SU-DHL-6 (cell line): ENCODE measurements at regions not wholly inside any gene's neighbourhood (a gene's known extent, or its start where the extent isn't known, plus 50 kb on each side); places are given as distances from the start of the nearest gene placed in this dataset.

Experiments
- H2AFZ ChIP-seq: fragments of 200-600 bp; sonication (generic); 2 replicates; pipeline ENCODE4 v1.6.1; 2014; ENCODE audit warnings: low read depth, mild to moderate bottlenecking, moderate library complexity, mixed read lengths, antibody characterized with exemption, low read length; ENCODE audit not compliant: severe bottlenecking
- H3F3A ChIP-seq: fragments of 200-600 bp; shearing (Covaris generic); 2 replicates; pipeline ENCODE4 v1.6.0; 2016; ENCODE audit warnings: antibody characterized with exemption, mild to moderate bottlenecking; ENCODE audit not compliant: insufficient read depth
- H3K27ac ChIP-seq: fragments of 200-600 bp; sonication (generic); 2 replicates; pipeline ENCODE4 v1.5.1; 2016; ENCODE audit warnings: low read depth, mild to moderate bottlenecking, low read length, moderate library complexity, mixed read lengths
- H3K27me3 ChIP-seq: fragments of 200-600 bp; sonication (generic), shearing (Covaris generic); 2 replicates; pipeline ENCODE4 v1.6.0; 2014; ENCODE audit warnings: mild to moderate bottlenecking, low read length
- H3K36me3 ChIP-seq: fragments of 200-600 bp; sonication (generic); 2 replicates; pipeline ENCODE4 v1.6.1; 2014; ENCODE audit warnings: mild to moderate bottlenecking, low read length, mixed read lengths
- H3K4me2 ChIP-seq: fragments of 300-600, 200-600 bp; shearing (Covaris generic), sonication (generic); 2 replicates; pipeline ENCODE4 v1.6.0; 2014; ENCODE audit warnings: low read length, low read depth, mild to moderate bottlenecking; ENCODE audit not compliant: poor library complexity, severe bottlenecking
- H3K4me3 ChIP-seq: fragments of 200-600 bp; sonication (generic); 2 replicates; pipeline ENCODE4 v1.5.1; 2014; ENCODE audit warnings: antibody characterized with exemption, low read length, mild to moderate bottlenecking, mixed read lengths; ENCODE audit not compliant: insufficient read depth, poor library complexity, severe bottlenecking
- H3K79me2 ChIP-seq: fragments of 200-600 bp; sonication (generic); 2 replicates; pipeline ENCODE4 v1.6.1; 2014; ENCODE audit warnings: mild to moderate bottlenecking, low read length, moderate library complexity; ENCODE audit not compliant: insufficient read depth
- H3K9ac ChIP-seq: fragments of 200-600 bp; sonication (generic); 2 replicates; pipeline ENCODE4 v1.7.0; 2014; ENCODE audit warnings: mild to moderate bottlenecking, low read length
- H3K9me2 ChIP-seq: fragments of 200-600 bp; sonication (generic); replicated peaks from 2 replicates; pipeline ENCODE4 v1.6.1; 2014; ENCODE audit warnings: low read length; ENCODE audit not compliant: insufficient read depth
- H3K9me3 ChIP-seq: fragments of 200-600 bp; sonication (generic); 2 replicates; pipeline ENCODE4 v1.6.1; 2014; ENCODE audit warnings: low read length, mixed read lengths; ENCODE audit not compliant: insufficient read depth
- H4K20me1 ChIP-seq: fragments of 200-600 bp; sonication (generic); 2 replicates; pipeline ENCODE4 v1.6.1; 2014; ENCODE audit warnings: low read depth, mild to moderate bottlenecking, antibody characterized with exemption, low read length, moderate library complexity, mixed read lengths
- EZH2phosphoT487 ChIP-seq: fragments of 200-600 bp; sonication (generic), shearing (Covaris generic); conservative IDR thresholded peaks from 2 replicates; pipeline ENCODE4 v1.6.1; 2018; ENCODE audit warnings: mild to moderate bottlenecking, antibody characterized with exemption, low read length, moderate library complexity, mixed read lengths
- TF ChIP-seq, protein P1 (sequence below): fragments of 200-600 bp; sonication (generic); IDR thresholded peaks from one replicate; pipeline ENCODE4 v1.5.1; 2017; ENCODE audit warnings: antibody characterized with exemption, mild to moderate bottlenecking, low read length, moderate library complexity; ENCODE audit not compliant: insufficient read depth, poor library complexity, severe bottlenecking

DNA sequence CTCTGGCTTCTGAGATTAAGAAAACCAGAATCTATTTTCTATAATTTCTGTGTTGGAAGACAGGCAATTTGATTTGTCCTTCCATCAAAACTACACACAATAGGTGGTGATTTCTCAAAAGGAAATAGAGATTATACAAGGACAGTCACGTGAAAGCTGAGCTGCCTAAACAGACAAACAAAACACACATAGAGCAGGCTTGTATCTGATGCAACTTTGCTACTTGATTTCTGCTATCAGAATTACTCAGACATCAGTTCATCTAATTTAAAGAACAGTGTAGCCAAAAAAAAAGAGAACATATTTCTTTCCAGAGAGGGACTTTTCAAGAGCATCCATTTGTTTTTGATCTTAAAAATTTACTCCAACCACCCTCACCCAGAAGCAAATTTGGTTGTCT, 2128.3 kb upstream of the C9orf72 start:
- Histone ChIP-seq H3K27me3 (no peaks in the 10 kb centered on the region), H3K4me2 (no peak overlapping the region), H3K4me3 (no peak overlapping the region), H3K79me2 (no peaks in the 10 kb centered on the region), H3F3A (no peaks in the 10 kb centered on the region), H3K9ac (no peak overlapping the region), H4K20me1 (no peaks in the 10 kb centered on the region), H2AFZ (no peak overlapping the region), H3K9me2 (no peaks in the 10 kb centered on the region; the same call in 1 of the 2 replicates), H3K27ac (no peak overlapping the region), H3K9me3 (no peaks in the 10 kb centered on the region), H3K36me3 (no peaks in the 10 kb centered on the region)
- TF ChIP-seq EZH2phosphoT487: no peak
- TF ChIP-seq, protein P1, sequence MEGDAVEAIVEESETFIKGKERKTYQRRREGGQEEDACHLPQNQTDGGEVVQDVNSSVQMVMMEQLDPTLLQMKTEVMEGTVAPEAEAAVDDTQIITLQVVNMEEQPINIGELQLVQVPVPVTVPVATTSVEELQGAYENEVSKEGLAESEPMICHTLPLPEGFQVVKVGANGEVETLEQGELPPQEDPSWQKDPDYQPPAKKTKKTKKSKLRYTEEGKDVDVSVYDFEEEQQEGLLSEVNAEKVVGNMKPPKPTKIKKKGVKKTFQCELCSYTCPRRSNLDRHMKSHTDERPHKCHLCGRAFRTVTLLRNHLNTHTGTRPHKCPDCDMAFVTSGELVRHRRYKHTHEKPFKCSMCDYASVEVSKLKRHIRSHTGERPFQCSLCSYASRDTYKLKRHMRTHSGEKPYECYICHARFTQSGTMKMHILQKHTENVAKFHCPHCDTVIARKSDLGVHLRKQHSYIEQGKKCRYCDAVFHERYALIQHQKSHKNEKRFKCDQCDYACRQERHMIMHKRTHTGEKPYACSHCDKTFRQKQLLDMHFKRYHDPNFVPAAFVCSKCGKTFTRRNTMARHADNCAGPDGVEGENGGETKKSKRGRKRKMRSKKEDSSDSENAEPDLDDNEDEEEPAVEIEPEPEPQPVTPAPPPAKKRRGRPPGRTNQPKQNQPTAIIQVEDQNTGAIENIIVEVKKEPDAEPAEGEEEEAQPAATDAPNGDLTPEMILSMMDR: no peak

DNA sequence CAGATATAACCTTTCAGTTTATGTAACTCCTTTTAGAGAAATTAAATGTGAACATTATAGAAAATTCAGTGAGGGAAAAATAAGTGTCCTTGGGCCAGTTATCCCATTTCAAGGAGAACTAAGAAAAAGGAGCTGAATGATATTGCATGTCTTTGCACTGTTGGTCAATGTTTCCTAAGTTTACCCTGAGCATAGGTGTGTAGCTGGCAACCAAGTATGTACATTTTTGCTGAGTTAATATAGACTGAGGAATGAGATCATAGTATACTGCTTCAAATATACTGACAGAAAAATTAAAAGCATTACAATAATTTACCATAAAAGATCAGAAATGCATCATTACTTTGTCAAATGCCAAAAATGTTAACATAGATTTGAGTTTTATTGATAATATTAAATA, 2128.7 kb upstream of the C9orf72 start:
- H3K79me2 ChIP-seq: no peaks in the 10 kb centered on the region
- H4K20me1 ChIP-seq: no peaks in the 10 kb centered on the region
- no peak overlapping the region for H3K4me2 ChIP-seq
- no peaks in the 10 kb centered on the region for H3K27me3 ChIP-seq
- no peaks in the 10 kb centered on the region for H3K9me3 ChIP-seq
- no peaks in the 10 kb centered on the region; the same call in 1 of the 2 replicates for H3K9me2 ChIP-seq
- no peak overlapping the region for H2AFZ ChIP-seq
- no peak overlapping the region for H3K4me3 ChIP-seq
- no peaks in the 10 kb centered on the region for H3F3A ChIP-seq
- TF ChIP-seq, protein P1: no peak
- no peak for TF ChIP-seq EZH2phosphoT487
- no peak overlapping the region for H3K27ac ChIP-seq
- H3K36me3 ChIP-seq: no peaks in the 10 kb centered on the region
- no peak overlapping the region for H3K9ac ChIP-seq

GRCh38 chr9:29714860-29715259, 2141.6 kb upstream of the C9orf72 start:
- no peak overlapping the region for H2AFZ ChIP-seq
- no peak overlapping the region for H3K9ac ChIP-seq
- no peaks in the 10 kb centered on the region for H3K36me3 ChIP-seq
- H3K4me2 ChIP-seq: no peak overlapping the region
- H3K9me3 ChIP-seq: no peaks in the 10 kb centered on the region
- H3K4me3 ChIP-seq: no peak overlapping the region
- H4K20me1 ChIP-seq: no peaks in the 10 kb centered on the region
- H3F3A ChIP-seq: no peaks in the 10 kb centered on the region
- no peaks in the 10 kb centered on the region for H3K79me2 ChIP-seq
- no peaks in the 10 kb centered on the region for H3K9me2 ChIP-seq
- no peaks in the 10 kb centered on the region for H3K27me3 ChIP-seq
- no peak overlapping the region for H3K27ac ChIP-seq
- TF ChIP-seq, protein P1: no peak
- no peak for TF ChIP-seq EZH2phosphoT487
